ENCODE measurements at regions not wholly inside any gene's neighbourhood (a gene's known extent, or its start where the extent isn't known, plus 50 kb on each side); places are given as distances from the start of the nearest gene placed in this dataset.
A peak's percentile ranks its signal among the peaks of the same experiment; 100 is the strongest.

DNA sequence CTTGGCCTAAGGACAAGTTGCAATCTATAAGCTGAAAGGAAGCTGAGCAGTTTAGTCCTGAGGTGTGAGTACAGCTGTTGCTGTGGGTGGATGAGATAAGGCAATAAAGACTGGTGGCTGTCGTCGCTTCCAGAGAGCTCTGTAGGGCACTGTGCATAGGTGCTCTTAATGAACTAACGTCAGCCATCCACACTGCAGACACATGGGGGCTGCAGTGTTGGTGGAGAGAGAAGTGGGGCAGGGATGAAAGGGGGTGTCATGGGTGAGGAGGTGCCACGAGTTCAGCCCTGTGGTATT is 139.9 kb upstream of the IRX3 start:
- Histone ChIP-seq H3K27ac (no peak overlapping the region), H3K4me3 (no peak overlapping the region)
- TF ChIP-seq, protein P1, sequence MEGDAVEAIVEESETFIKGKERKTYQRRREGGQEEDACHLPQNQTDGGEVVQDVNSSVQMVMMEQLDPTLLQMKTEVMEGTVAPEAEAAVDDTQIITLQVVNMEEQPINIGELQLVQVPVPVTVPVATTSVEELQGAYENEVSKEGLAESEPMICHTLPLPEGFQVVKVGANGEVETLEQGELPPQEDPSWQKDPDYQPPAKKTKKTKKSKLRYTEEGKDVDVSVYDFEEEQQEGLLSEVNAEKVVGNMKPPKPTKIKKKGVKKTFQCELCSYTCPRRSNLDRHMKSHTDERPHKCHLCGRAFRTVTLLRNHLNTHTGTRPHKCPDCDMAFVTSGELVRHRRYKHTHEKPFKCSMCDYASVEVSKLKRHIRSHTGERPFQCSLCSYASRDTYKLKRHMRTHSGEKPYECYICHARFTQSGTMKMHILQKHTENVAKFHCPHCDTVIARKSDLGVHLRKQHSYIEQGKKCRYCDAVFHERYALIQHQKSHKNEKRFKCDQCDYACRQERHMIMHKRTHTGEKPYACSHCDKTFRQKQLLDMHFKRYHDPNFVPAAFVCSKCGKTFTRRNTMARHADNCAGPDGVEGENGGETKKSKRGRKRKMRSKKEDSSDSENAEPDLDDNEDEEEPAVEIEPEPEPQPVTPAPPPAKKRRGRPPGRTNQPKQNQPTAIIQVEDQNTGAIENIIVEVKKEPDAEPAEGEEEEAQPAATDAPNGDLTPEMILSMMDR (IDR thresholded peaks at IDR 0.05), result no peak
- no peak for DNase-seq (ENCODE audit: low spot score)

DNA sequence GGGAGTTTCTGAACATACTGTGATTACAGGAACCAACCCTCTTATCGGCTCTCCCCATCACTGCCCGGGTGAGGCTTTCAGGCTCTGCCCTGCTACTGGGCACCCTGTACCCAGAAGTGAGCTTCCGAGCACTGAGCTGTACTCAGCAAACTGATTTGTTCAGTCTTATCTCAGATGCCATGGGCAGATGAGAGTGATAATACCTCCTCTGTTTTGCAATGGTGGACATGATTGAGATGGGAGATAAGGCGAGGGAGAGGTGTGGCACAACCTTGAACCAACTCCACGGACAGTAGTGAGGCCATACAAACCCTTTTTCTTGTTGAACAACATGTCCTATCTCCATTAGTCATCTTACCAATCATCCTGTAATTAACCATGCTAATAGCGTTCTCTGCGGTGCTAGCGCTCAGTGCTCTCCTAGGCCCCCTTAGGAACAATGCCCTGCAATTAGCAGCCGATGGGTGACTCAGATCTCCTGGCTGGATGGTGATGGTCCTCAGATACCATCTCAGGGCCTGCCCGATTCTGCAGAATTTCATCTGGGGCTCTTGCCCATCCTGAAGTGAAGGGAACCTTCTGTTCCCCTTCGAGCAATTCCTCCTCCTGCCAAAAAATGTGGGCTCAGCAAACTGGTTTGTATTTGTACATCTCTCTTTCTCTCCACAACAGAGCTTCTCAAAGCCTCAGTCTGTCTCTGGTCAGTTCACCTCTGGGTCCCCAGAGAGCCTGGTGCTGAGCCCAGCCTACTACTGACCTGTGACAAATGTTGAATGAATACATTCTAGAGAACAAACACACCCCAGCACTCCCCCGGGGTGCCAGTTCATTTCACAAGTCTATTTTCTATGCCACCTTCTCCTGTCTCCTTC is 139.3 kb upstream of the IRX3 start:
- DNase-seq (ENCODE audit: low spot score), result no peak
- no peak overlapping the region for H3K27ac ChIP-seq
- TF ChIP-seq, protein P1 (IDR thresholded peaks at IDR 0.05), result no peak

DNA sequence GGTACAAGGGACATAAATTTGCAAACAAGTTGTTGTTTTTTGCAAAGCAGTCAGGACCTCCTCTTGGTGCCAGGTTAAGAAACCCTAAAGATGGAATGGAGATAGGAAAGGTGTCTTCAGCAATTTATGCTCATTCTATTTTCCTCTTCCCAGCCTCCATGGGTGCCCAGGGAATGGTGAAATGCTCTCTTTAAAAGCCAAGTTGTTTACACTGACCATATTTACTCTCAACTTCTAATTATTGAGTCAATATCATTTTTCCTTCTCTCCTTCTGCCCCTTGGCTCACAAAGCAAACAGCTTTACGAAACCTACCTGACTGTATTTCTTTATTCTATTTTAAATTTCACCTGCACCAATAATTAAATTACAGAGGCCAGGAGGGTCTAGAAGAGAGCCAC is 138.5 kb upstream of the IRX3 start:
- H3K27ac ChIP-seq, result no peak overlapping the region
- TF ChIP-seq, protein P1 (IDR thresholded peaks at IDR 0.05), result no peak
- DNase-seq (ENCODE audit: low spot score), result no peak
- H3K4me3 ChIP-seq, result no peak overlapping the region

More for the DNA sequence above, 139.3 kb upstream of the IRX3 start:
- H3K4me3 ChIP-seq, result no peak overlapping the region

DNA sequence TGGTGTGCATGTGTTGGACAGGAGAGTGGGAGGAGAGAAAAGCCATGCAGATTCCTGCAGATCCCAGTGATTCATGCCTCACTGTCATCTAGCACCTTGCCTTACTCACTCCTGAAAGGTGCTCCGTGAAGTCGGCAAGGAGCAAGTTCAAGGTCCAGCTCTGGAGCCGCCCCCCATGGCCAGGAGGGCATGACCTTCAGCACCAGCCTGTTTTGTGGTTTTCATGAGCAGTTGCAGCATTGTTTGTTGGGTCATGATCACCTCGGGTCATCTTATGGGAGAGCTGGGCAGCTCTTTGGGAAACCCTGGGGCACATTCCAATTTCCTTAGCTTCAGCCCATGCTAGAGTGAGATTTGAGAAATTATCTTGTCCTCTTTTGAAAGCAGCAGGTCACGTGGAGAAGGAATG is 137.5 kb upstream of the IRX3 start:
- TF ChIP-seq, protein P1 (IDR thresholded peaks at IDR 0.05), result no peak
- DNase-seq (ENCODE audit: low spot score), result no peak
- Histone ChIP-seq H3K4me3 (no peak overlapping the region), H3K27ac (no peak overlapping the region)

DNA sequence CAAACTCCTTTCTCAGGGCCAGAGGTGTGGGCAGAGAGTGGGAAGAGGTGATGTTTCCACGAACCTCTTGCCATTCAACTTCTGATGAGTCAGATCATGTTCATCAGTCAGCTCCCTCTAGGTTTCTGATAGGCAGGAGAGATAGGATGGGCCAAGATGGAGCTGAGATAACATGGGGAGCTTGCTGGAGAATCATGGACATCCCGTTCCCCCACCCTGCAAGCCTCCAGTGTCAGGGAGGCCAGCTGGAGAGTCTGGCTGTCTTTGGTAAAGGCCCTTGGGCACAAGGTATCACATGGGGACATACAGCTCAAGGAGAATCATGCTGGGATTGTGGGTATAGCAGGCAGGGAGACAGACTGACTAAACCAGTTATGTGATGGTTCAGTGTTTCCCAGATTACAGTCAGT is 136.0 kb upstream of the IRX3 start:
- DNase-seq (ENCODE audit: low spot score), result no peak
- H3K27ac ChIP-seq, result peak overlapping the region in 1 of 2 donors; percentile 13
- no peak overlapping the region for H3K4me3 ChIP-seq
- TF ChIP-seq, protein P1 (IDR thresholded peaks at IDR 0.05), result no peak

DNA sequence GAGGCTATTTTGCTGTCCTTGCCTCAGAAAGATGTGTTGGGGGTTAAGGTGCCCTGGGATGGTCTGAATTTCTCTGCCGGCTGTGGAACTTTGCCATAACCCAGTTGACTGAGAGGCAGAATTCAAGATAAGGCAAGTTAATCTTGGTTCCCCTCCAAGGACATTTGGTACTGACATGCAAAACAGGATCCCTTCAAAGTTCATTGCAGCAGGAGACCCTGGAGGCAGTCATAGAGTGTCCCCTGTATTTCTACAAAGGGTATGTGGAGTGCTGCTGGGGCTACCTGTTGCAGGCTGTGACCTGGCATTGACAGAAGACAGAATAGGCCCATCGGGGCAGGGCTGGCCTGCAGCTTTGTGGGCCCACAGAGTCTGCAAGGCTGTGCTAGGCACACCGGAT is 135.6 kb upstream of the IRX3 start:
- Histone ChIP-seq H3K4me3 (no peak overlapping the region), H3K27ac (peak overlapping the region in 1 of 2 donors; percentile 13)
- DNase-seq (ENCODE audit: low spot score), result no peak
- TF ChIP-seq, protein P1 (IDR thresholded peaks at IDR 0.05), result no peak

DNA sequence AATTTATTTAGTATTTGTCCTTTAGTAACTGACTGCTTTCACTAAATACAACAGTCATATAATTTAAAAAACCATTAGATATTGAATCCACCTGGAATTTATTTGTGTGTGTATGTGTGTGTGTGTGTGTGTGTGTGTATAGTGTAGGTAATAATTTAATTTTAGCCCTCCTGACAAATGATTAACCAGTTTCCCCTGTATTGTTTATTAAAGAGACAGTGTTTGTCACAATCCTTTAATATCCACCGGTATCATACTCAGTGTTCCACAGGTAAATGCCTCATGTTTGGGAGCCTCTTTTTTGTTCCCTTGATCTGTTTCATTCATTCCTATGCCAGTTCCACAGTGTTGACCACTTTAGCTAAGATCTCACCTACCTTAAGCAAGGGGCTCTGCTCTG is 134.6 kb upstream of the IRX3 start:
- no peak overlapping the region for H3K4me3 ChIP-seq
- DNase-seq (ENCODE audit: low spot score), result no peak
- no peak overlapping the region for H3K27ac ChIP-seq
- TF ChIP-seq, protein P1 (IDR thresholded peaks at IDR 0.05), result no peak

All from coronary artery (tissue), 2 donors.